ENCODE measurements at regions not wholly inside any gene's neighbourhood (a gene's known extent, or its start where the extent isn't known, plus 50 kb on each side); places are given as distances from the start of the nearest gene placed in this dataset.

DNA sequence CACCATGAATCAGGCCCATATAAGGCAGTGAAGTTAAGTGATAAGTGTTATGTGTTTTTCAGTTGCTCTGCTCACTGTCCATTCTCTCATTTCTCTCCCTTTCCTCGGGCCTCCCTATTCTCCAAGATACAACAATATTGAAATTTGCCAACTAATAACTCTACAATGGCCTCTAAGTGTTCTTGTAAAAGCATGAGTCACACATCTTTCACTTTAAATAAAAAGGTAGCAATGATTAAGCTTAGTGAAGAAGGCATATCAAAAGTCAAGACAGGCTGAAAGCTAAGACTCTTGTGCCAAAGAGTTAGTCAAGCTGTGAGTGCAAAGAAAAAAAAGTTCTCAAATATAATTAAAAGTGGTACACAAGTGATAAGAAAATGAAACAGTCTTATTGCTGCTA is 675.4 kb downstream of the OTOL1 start:
- peaks cover 2% of the 10 kb centered on the region for H3K4me1 ChIP-seq (ENCODE audit: insufficient read depth, low read length)
- H3K27me3 ChIP-seq (ENCODE audit: insufficient read depth, low read length) = no peaks in the 10 kb centered on the region
- H3K36me3 ChIP-seq (ENCODE audit: insufficient read depth, low read length) = no peaks in the 10 kb centered on the region
- no peak overlapping the region for H3K4me2 ChIP-seq (ENCODE audit: insufficient read depth, low read length)
- H3K79me2 ChIP-seq (ENCODE audit: insufficient read depth, low read length) = no peaks in the 10 kb centered on the region
- TF ChIP-seq, protein P1, sequence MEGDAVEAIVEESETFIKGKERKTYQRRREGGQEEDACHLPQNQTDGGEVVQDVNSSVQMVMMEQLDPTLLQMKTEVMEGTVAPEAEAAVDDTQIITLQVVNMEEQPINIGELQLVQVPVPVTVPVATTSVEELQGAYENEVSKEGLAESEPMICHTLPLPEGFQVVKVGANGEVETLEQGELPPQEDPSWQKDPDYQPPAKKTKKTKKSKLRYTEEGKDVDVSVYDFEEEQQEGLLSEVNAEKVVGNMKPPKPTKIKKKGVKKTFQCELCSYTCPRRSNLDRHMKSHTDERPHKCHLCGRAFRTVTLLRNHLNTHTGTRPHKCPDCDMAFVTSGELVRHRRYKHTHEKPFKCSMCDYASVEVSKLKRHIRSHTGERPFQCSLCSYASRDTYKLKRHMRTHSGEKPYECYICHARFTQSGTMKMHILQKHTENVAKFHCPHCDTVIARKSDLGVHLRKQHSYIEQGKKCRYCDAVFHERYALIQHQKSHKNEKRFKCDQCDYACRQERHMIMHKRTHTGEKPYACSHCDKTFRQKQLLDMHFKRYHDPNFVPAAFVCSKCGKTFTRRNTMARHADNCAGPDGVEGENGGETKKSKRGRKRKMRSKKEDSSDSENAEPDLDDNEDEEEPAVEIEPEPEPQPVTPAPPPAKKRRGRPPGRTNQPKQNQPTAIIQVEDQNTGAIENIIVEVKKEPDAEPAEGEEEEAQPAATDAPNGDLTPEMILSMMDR (IDR thresholded peaks at IDR 0.05; ENCODE audit: extremely low read depth, low read depth, low read length) = no peak
- no peak overlapping the region for H3K4me3 ChIP-seq (ENCODE audit: insufficient read depth, low read length)
- H3K9me3 ChIP-seq (ENCODE audit: low read depth, low read length) = no peaks in the 10 kb centered on the region
- no peaks in the 10 kb centered on the region for H4K20me1 ChIP-seq (ENCODE audit: insufficient read depth, low read length)
- no peak overlapping the region for H2AFZ ChIP-seq (ENCODE audit: low read length)
- H3K27ac ChIP-seq (ENCODE audit: low read depth, low read length) = no peak overlapping the region
- DNase-seq (ENCODE audit: insufficient read length, low spot score, missing footprints) = no peak

DNA sequence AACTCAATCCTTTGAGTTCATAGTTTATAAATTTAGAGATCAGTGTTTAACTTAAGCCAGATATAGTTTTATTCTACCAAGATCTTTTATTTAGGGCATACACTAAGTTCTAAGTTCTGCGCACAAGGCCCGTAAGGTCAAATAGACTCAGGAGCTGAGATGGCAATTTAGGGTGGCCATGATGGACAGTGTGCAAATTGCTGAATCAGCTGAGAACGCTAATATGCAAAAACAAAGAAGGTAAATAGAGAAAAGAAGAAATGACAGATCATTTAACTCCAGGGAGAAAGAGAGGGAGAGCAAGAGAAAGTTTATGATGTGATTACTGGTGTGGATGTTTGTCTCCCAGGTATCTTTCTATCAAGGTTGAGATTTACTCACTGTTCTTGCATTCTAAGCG is 678.5 kb downstream of the OTOL1 start:
- peaks cover 2% of the 10 kb centered on the region for H3K4me1 ChIP-seq (ENCODE audit: insufficient read depth, low read length)
- H3K4me3 ChIP-seq (ENCODE audit: insufficient read depth, low read length) = no peak overlapping the region
- H3K79me2 ChIP-seq (ENCODE audit: insufficient read depth, low read length) = no peaks in the 10 kb centered on the region
- H4K20me1 ChIP-seq (ENCODE audit: insufficient read depth, low read length) = no peaks in the 10 kb centered on the region
- H3K27ac ChIP-seq (ENCODE audit: low read depth, low read length) = no peak overlapping the region
- no peaks in the 10 kb centered on the region for H3K36me3 ChIP-seq (ENCODE audit: insufficient read depth, low read length)
- H3K27me3 ChIP-seq (ENCODE audit: insufficient read depth, low read length) = no peaks in the 10 kb centered on the region
- DNase-seq (ENCODE audit: insufficient read length, low spot score, missing footprints) = no peak
- TF ChIP-seq, protein P1 (IDR thresholded peaks at IDR 0.05; ENCODE audit: extremely low read depth, low read depth, low read length) = no peak
- no peak overlapping the region for H2AFZ ChIP-seq (ENCODE audit: low read length)
- H3K9me3 ChIP-seq (ENCODE audit: low read depth, low read length) = no peaks in the 10 kb centered on the region
- H3K4me2 ChIP-seq (ENCODE audit: insufficient read depth, low read length) = no peak overlapping the region

DNA sequence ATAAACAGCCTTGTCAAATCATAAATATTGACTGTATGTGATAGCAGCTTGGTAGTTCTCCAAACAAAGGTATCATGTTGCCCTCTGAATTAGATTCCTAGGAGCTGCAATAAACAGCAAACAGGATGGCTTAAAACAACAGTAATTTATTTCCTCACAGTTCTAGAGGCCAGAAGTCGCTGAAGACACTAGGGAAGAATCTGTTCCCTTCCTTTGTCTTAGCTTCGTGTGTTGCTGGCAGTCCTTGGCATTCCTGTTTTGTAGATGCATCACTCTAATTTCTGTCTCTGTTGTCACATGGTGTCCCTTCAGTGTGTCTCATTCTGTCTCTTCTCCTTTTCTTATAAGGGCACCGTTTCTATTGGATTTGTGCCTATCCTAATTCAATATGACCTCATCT is 679.3 kb downstream of the OTOL1 start:
- Histone ChIP-seq H3K9me3 (ENCODE audit: low read depth, low read length) (no peaks in the 10 kb centered on the region), H2AFZ (ENCODE audit: low read length) (peak overlapping the region; percentile 46), H3K27me3 (ENCODE audit: insufficient read depth, low read length) (no peaks in the 10 kb centered on the region), H3K4me1 (ENCODE audit: insufficient read depth, low read length) (no peaks in the 10 kb centered on the region), H3K79me2 (ENCODE audit: insufficient read depth, low read length) (no peaks in the 10 kb centered on the region), H3K36me3 (ENCODE audit: insufficient read depth, low read length) (no peaks in the 10 kb centered on the region), H3K27ac (ENCODE audit: low read depth, low read length) (no peak overlapping the region), H3K4me2 (ENCODE audit: insufficient read depth, low read length) (no peak overlapping the region), H3K4me3 (ENCODE audit: insufficient read depth, low read length) (no peak overlapping the region), H4K20me1 (ENCODE audit: insufficient read depth, low read length) (no peaks in the 10 kb centered on the region)
- no peak for DNase-seq (ENCODE audit: insufficient read length, low spot score, missing footprints)
- TF ChIP-seq, protein P1 (IDR thresholded peaks at IDR 0.05; ENCODE audit: extremely low read depth, low read depth, low read length) = no peak

DNA sequence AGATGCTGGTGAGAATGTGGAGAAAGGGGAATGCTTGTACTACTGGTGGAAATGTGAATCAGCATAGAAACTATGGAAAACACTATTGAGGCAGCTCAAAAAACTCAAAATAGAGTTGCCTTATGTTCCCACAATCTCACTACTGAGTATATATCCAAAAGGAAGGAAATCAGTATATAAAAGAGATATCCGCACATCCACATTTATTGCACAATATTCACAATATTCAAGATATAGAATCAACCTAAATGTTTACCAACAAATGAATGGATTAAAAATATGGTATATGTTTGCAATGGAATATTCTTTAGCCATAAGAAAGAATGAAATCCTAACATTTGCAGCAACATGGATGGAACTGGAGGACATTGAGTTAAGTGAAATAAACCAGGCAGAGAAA is 686.8 kb downstream of the OTOL1 start:
- Histone ChIP-seq H3K4me1 (ENCODE audit: insufficient read depth, low read length) (no peaks in the 10 kb centered on the region), H4K20me1 (ENCODE audit: insufficient read depth, low read length) (no peaks in the 10 kb centered on the region), H3K27me3 (ENCODE audit: insufficient read depth, low read length) (no peaks in the 10 kb centered on the region), H3K27ac (ENCODE audit: low read depth, low read length) (no peak overlapping the region), H3K9me3 (ENCODE audit: low read depth, low read length) (no peaks in the 10 kb centered on the region), H3K4me3 (ENCODE audit: insufficient read depth, low read length) (no peak overlapping the region), H3K79me2 (ENCODE audit: insufficient read depth, low read length) (no peaks in the 10 kb centered on the region), H2AFZ (ENCODE audit: low read length) (no peak overlapping the region), H3K36me3 (ENCODE audit: insufficient read depth, low read length) (no peaks in the 10 kb centered on the region), H3K4me2 (ENCODE audit: insufficient read depth, low read length) (no peak overlapping the region)
- TF ChIP-seq, protein P1 (IDR thresholded peaks at IDR 0.05; ENCODE audit: extremely low read depth, low read depth, low read length) = no peak
- no peak for DNase-seq (ENCODE audit: insufficient read length, low spot score, missing footprints)

All from osteoblast (primary cell).